Fibroblast of pulmonary artery (primary cell): ENCODE measurements at regions not wholly inside any gene's neighbourhood (a gene's known extent, or its start where the extent isn't known, plus 50 kb on each side); places are given as distances from the start of the nearest gene placed in this dataset.
"Not testable (repeated sequence)": the region's sequence is repeated elsewhere in the genome, so short reads cannot be mapped to it uniquely, and the experiment has no call there.

Source experiments
- DNase-seq: peaks from one replicate; pipeline ENCODE4 v3.0.0-alpha.2; 2010; ENCODE audit warnings: low read depth
- H3K4me3 ChIP-seq: replicated peaks from 2 replicates; pipeline ENCODE4 v1.5.1; 2011; ENCODE audit warnings: low read depth, mild to moderate bottlenecking, control low read depth, low read length, moderate library complexity
- TF ChIP-seq, protein P1 (sequence below): IDR thresholded peaks from 2 replicates; pipeline ENCODE4 v1.5.1; 2011; ENCODE audit warnings: mild to moderate bottlenecking, control low read depth, low read length, inconsistent platforms; ENCODE audit errors: missing control alignments

DNA sequence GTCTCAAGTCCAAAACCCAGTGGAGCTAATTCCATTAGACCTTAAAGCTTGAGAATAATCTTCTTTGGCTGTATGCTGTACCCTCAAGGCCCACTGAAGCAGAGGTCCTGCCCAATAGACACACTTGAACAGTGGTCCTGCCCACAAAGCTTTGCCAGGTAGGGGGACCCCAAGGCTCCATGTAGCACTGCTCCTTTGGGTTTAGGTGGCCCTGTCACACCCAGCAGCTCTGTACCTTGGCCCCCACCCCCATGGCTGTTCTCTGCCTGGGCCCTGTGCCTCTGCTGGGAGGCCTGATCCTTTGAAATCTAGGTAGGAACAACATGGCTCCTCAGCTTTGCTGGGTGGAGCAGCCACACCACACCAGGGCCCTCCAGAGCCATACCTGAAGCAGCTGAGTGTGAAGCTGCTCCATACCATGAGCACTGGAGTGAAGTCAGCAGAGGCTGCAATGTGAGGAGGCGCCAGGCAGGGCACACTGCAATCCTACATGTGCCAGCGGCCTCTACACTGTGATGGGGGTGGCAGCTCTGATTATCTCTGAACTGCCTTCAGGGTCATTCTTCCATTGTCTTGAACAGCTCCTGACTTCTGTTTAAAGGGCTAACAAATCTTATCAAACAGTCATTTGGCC, 188.0 kb upstream of the CCDC54 start:
- H3K4me3 ChIP-seq, result no peak overlapping the region
- no peak for DNase-seq
- TF ChIP-seq, protein P1, sequence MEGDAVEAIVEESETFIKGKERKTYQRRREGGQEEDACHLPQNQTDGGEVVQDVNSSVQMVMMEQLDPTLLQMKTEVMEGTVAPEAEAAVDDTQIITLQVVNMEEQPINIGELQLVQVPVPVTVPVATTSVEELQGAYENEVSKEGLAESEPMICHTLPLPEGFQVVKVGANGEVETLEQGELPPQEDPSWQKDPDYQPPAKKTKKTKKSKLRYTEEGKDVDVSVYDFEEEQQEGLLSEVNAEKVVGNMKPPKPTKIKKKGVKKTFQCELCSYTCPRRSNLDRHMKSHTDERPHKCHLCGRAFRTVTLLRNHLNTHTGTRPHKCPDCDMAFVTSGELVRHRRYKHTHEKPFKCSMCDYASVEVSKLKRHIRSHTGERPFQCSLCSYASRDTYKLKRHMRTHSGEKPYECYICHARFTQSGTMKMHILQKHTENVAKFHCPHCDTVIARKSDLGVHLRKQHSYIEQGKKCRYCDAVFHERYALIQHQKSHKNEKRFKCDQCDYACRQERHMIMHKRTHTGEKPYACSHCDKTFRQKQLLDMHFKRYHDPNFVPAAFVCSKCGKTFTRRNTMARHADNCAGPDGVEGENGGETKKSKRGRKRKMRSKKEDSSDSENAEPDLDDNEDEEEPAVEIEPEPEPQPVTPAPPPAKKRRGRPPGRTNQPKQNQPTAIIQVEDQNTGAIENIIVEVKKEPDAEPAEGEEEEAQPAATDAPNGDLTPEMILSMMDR, result no peak

DNA sequence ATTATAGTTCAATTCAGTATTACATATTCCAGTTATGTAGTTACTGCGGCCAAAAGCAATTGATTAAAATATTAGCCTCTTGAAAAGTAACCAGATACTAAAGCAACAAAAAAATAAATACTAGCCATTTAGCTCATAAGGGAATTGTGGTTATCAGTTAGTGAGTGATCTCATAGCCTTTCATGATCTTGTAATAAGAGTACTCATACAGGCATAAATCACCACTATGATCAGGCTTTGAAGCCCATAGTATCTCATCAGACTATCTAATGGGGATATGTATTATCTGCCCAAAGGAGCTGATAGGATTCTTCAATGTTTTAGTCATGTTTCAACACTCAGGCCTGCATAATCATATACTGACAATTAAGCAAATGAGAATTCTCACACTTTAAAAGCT, 184.1 kb upstream of the CCDC54 start:
- no peak overlapping the region for H3K4me3 ChIP-seq
- no peak for DNase-seq
- TF ChIP-seq, protein P1, result no peak

DNA sequence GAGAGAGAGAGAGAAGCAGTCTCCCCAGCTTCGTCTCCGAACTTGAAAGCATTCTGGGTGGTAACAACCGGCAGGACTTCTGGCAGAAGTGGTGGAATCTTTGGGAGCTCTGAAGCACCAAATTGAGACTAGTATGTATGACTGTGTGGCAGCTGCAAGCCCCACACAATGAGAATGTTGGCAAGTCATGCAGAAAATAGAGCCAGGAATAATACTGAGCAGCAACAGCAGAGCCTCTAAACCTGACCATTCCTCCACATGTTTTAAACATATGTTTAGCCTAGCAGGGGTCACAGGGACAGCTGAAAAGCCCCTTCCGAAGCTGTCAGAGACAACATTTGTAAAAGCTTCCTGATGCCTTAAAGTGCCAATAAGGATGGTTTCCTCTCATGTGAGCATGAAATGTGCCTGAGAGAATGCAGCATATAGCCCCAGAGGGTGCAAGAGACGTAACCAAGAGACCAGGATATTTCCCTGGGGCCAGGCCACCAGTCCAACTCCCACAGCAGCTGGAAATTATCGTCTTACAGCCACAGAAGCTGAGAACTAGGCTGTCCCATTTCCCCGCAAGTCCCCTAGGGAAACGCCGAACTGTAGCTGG, 178.6 kb upstream of the CCDC54 start:
- TF ChIP-seq, protein P1, result no peak
- peak; percentile 70 for DNase-seq
- H3K4me3 ChIP-seq, result no peak overlapping the region

DNA sequence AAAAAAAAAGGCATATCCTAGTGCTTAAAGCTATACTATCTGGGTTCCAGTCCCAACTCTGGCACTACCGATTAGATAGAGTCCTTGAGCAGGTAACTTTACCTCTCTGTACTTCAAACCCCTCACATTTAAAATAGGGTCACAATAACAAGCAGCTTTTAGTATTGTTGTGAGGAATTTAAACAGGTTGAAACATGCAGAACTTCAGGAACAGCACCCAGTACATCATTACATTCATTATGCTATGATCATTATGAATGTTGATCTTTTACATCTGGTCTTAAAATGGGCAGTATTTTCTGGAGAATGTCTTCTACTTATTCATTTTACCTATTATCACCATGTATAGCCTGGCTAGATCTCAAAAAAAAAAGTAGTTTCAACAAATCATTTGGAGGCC, 176.1 kb upstream of the CCDC54 start:
- H3K4me3 ChIP-seq, result no peak overlapping the region
- no peak for DNase-seq
- TF ChIP-seq, protein P1, result no peak

DNA sequence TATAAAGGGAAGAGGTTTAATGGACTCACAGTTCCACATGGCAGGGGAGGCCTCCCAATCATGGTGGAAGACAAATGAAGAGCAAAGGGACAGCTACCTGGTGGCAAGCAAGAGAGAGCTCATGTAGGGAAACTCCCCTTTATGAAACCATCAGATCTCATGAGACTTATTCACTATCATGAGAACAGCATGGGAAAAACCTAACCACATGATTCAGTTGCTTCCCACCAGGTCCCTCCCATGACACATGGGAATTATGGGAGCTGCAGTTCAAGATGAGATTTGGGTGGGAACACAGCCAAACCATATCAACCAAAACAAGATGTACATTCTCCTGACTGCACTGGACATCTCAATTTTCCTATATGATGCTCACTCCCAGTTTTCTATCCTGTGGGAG, 174.4 kb upstream of the CCDC54 start:
- H3K4me3 ChIP-seq, DNase-seq: not testable (repeated sequence)

DNA sequence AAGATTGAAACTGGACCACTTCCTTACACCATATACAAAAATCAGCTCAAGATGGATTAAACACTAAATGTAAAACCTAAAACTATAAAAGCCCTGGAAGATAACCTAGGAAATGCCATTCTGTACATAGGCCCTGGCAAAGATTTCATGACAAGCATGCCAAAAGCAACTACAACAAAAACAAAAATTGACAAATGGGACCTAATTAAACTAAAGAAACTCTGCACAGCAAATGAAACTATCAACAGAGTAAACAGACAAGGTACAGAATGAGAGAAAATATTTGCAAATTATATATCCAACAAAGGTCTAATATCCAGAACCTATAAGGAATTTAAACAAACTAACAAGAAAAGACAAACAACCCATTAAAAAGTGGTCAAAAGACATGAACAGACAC, 173.1 kb upstream of the CCDC54 start:
- TF ChIP-seq, protein P1, result no peak
- DNase-seq, result no peak
- no peak overlapping the region for H3K4me3 ChIP-seq

DNA sequence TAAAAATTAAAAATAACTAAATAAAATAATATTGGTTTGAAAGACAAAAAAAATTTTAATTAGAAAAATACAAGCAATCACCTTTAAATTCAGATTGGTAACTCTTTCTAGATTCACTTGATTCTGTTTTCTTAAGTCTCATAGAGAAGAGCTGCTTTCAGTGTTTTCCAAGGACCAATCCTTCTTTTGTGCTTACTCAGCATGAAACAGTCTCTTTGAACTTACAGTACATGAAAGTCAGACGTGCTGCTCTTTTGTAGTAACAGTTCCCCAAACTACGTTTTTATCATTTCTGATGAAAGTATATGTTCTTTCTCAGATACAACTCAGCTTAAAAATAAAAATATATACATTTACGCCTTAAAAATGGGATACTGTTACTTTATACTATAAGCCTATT, 171.9 kb upstream of the CCDC54 start:
- H3K4me3 ChIP-seq, result no peak overlapping the region
- DNase-seq, result no peak
- TF ChIP-seq, protein P1, result no peak
